HepG2 (cell line): ENCODE measurements at regions not wholly inside any gene's neighbourhood (a gene's known extent, or its start where the extent isn't known, plus 50 kb on each side); places are given as distances from the start of the nearest gene placed in this dataset.

ENCODE experiments used
- ATAC-seq: fragments of 200-7000 bp; cut with Tn5 transposase; 3 replicates; pipeline ENCODE4 v1.9.1; 2020; ENCODE audit warnings: mild to moderate bottlenecking, moderate library complexity
- BruUV-seq: library from RNA; stranded (reverse); fragments of 400-500 nt; replicated peaks from 2 replicates; lab custom pipeline; 2021; lab: Mats Ljungman, UMichigan
- CTCF ChIA-PET: fragments of 300-600 bp; formaldehyde crosslinking; extraction: SDS; loops from one replicate; lab custom pipeline; 2021; ENCODE audit warnings: low total read pairs, inconsistent platforms, low intra/inter-chr PET ratio; lab: Yijun Ruan, JAX
- POLR2A ChIA-PET: fragments of 350-600 bp; sonication (Branson Sonifier 250); formaldehyde crosslinking; loops from one replicate; lab custom pipeline; 2020; ENCODE audit warnings: antibody characterized with exemption, inconsistent platforms; lab: Yijun Ruan, JAX
- DNase-seq: peaks from one replicate; pipeline ENCODE4 v3.0.0-alpha.2; 2015; ENCODE audit warnings: low spot score
- FAIRE-seq: peaks from 3 replicates; lab custom pipeline; 2011; peaks lifted over from hg19 to GRCh38; lab: Jason Lieb, UNC
- H2AFZ ChIP-seq: one replicate; pipeline ENCODE4 v1.6.1; 2011; ENCODE audit warnings: low read length, inconsistent platforms
- H3K27ac ChIP-seq: fragments of 300-600 bp; 3 replicates; pipeline ENCODE4 v1.8.0; 2011; ENCODE audit warnings: mixed run types, mild to moderate bottlenecking, mixed read lengths, low read length, inconsistent platforms; ENCODE audit not compliant: insufficient read depth; ENCODE audit errors: extremely low read length
- H3K27me3 ChIP-seq, 2 experiments: fragments of 200-600 bp in 1 of 2; 2 replicates in 1 of 2; 3 replicates in 1 of 2; pipeline versions ENCODE4 v1.6.0 to v1.8.0; 2011; ENCODE audit warnings: low read length in 2 of 2, mild to moderate bottlenecking in 2 of 2, moderate library complexity in 2 of 2, inconsistent platforms in 1 of 2; ENCODE audit not compliant: insufficient read depth in 2 of 2, control insufficient read depth in 1 of 2
- H3K36me3 ChIP-seq, 2 experiments: fragments of 200-600 bp in 1 of 2; replicated peaks in 1 of 2; 2 replicates in 1 of 2; 3 replicates in 1 of 2; pipeline versions ENCODE4 v1.5.1 to v1.8.0; 2011; ENCODE audit warnings: low read length in 2 of 2, inconsistent platforms in 1 of 2; ENCODE audit not compliant: insufficient read depth in 2 of 2, control insufficient read depth in 1 of 2
- H3K4me1 ChIP-seq: 2 replicates; pipeline ENCODE4 v1.5.1; 2012; ENCODE audit warnings: low read length, inconsistent platforms; ENCODE audit not compliant: insufficient read depth
- H3K4me2 ChIP-seq: 2 replicates; pipeline ENCODE4 v1.6.0; 2011; ENCODE audit warnings: low read depth, low read length, inconsistent platforms
- H3K4me3 ChIP-seq, 3 experiments: fragments of 200-600 bp in 1 of 3; sonication (generic), shearing (Covaris generic) in 1 of 3; replicated peaks in 1 of 3; 2 replicates each; pipeline ENCODE4 v1.5.1; 2011 to 2016; ENCODE audit warnings: low read length in 3 of 3, inconsistent platforms in 2 of 3, low read depth in 2 of 3, mild to moderate bottlenecking in 2 of 3, control low read depth in 1 of 3, mixed read lengths in 1 of 3; ENCODE audit not compliant: insufficient read depth in 1 of 3
- H3K79me2 ChIP-seq: one replicate; pipeline ENCODE4 v1.6.1; 2011; ENCODE audit warnings: low read length, inconsistent platforms; ENCODE audit not compliant: insufficient read depth
- H3K9ac ChIP-seq: 2 replicates; pipeline ENCODE4 v1.6.0; 2011; ENCODE audit warnings: mild to moderate bottlenecking, low read depth, low read length, inconsistent platforms; ENCODE audit not compliant: insufficient read depth
- H3K9me3 ChIP-seq: 2 replicates; pipeline ENCODE4 v1.5.1; 2012; ENCODE audit warnings: mild to moderate bottlenecking, low read length
- H4K20me1 ChIP-seq: 2 replicates; pipeline ENCODE4 v1.6.0; 2011; ENCODE audit warnings: inconsistent platforms, mild to moderate bottlenecking, low read length, moderate library complexity; ENCODE audit not compliant: insufficient read depth
- CBX5 ChIP-seq: sonication (generic); formaldehyde crosslinking; IDR thresholded peaks from 2 replicates; pipeline ENCODE4 v1.4.0; 2020; ENCODE audit warnings: missing genetic modification reagents, borderline replicate concordance
- EZH2 ChIP-seq: conservative IDR thresholded peaks from 2 replicates; pipeline ENCODE4 v1.6.1; 2012; ENCODE audit warnings: mild to moderate bottlenecking, low read depth, low read length, moderate library complexity
- GRHL1 ChIP-seq: sonication (generic); formaldehyde crosslinking; conservative IDR thresholded peaks from 2 replicates; pipeline ENCODE4 v1.8.0; 2022; ENCODE audit warnings: missing genetic modification reagents
- KLF15 ChIP-seq: sonication (generic); formaldehyde crosslinking; IDR thresholded peaks from 2 replicates; pipeline ENCODE4 v1.8.1; 2023; ENCODE audit warnings: borderline replicate concordance, mild to moderate bottlenecking, inconsistent platforms, missing genetic modification reagents, mixed read lengths
- KLF9 ChIP-seq: IDR thresholded peaks from 2 replicates; pipeline ENCODE4 v1.6.1; 2016; ENCODE audit warnings: low read depth
- MAFF ChIP-seq: IDR thresholded peaks from 2 replicates; pipeline ENCODE4 v1.6.1; 2011; ENCODE audit warnings: low read depth, low read length, improper control_type of control experiment
- MEF2D ChIP-seq: sonication (generic); formaldehyde crosslinking; IDR thresholded peaks from 2 replicates; pipeline ENCODE4 v1.5.1; 2020; ENCODE audit warnings: mild to moderate bottlenecking, missing genetic modification reagents
- NCOA2 ChIP-seq: sonication (generic); formaldehyde crosslinking; IDR thresholded peaks from 2 replicates; pipeline ENCODE4 v1.8.0; 2022; ENCODE audit warnings: inconsistent platforms
- POLR2AphosphoS2 ChIP-seq: IDR thresholded peaks from 2 replicates; pipeline ENCODE4 v1.6.1; 2011; ENCODE audit warnings: low read depth, low read length, improper control_type of control experiment
- SNRNP70 ChIP-seq: fragments of 200-400 bp; formaldehyde crosslinking; IDR thresholded peaks from 2 replicates; pipeline ENCODE4 v1.6.1; 2017; ENCODE audit warnings: mild to moderate bottlenecking, low read depth, low read length, moderate library complexity
- SSRP1 ChIP-seq: IDR thresholded peaks from 2 replicates; pipeline ENCODE4 v1.6.1; 2016; ENCODE audit warnings: control low read depth
- USF2 ChIP-seq, 2 experiments: sonication (generic) in 1 of 2; formaldehyde crosslinking in 1 of 2; IDR thresholded peaks; 2 replicates each; pipeline versions ENCODE4 v1.5.1 to v1.6.1; 2011 to 2020; ENCODE audit warnings: borderline replicate concordance in 1 of 2, low read depth in 1 of 2, low read length in 1 of 2, mild to moderate bottlenecking in 1 of 2, missing genetic modification reagents in 1 of 2, moderate library complexity in 1 of 2
- ZNF333 ChIP-seq: sonication (generic); formaldehyde crosslinking; IDR thresholded peaks from 2 replicates; pipeline ENCODE4 v1.4.0; 2020; ENCODE audit warnings: mild to moderate bottlenecking, missing genetic modification reagents, borderline replicate concordance
- WGBS: methylation state at CpG from one replicate; pipeline ENCODE4 v1.1.6; 2017; ENCODE audit warnings: low lambda C conversion rate; 5-methylcytosine and 5-hydroxymethylcytosine counted together
- in situ Hi-C: cut with HindIII; loops from 2 replicates; pipeline ENCODE4 v1.10.0; 2017; ENCODE audit warnings: low pct_unique_long_range_greater_than_20kb; ENCODE audit not compliant: extremely low pct_ligation_motif_present
- intact Hi-C: fragments of 100-400 bp; cut with micrococcal nuclease; formaldehyde crosslinking; loops from one replicate; pipeline ENCODE4 v1.10.0; 2022; ENCODE audit not compliant: unreplicated experiment

- ChIA-PET POLR2A (no interaction called here), CTCF (no interaction called here)
- no peaks in the 10 kb centered on the region for H3K79me2 ChIP-seq
- in situ Hi-C loops = no loop called here
- H3K9me3 ChIP-seq = no peaks in the 10 kb centered on the region
- no peaks in the 10 kb centered on the region for H3K36me3 ChIP-seq
- no peak for DNase-seq
- 0% methylated on average over 1 of the region's 1 CpG for WGBS
- no peak overlapping the region for H3K27ac ChIP-seq
- no peak for ATAC-seq
- H3K4me3 ChIP-seq = no peak overlapping the region
- intact Hi-C loops = no loop called here
- TF ChIP-seq ZNF333 (no peak), KLF15 (CRISPR knock-in tag) (no peak), POLR2AphosphoS2 (no peak), KLF9 (CRISPR knock-in tag) (no peak), CBX5 (CRISPR knock-in tag) (no peak), MEF2D (CRISPR knock-in tag) (no peak), USF2 (IDR thresholded peaks at IDR 0.05; ENCODE audit: low read depth, low read length) (no peak), USF2 (CRISPR knock-in tag; IDR thresholded peaks at IDR 0.05; ENCODE audit: borderline replicate concordance) (no peak), MAFF (no peak), SNRNP70 (no peak), EZH2 (no peak), SSRP1 (CRISPR knock-in tag) (no peak), NCOA2 (CRISPR knock-in tag) (no peak), GRHL1 (CRISPR knock-in tag) (no peak)
- TF ChIP-seq, all 625 proteins: peak for 0
- Histone ChIP-seq H3K4me2 (no peak overlapping the region), H2AFZ (no peak overlapping the region), H3K9ac (no peak overlapping the region), H4K20me1 (no peaks in the 10 kb centered on the region), H3K4me1 (no peaks in the 10 kb centered on the region), H3K27me3 (no peaks in the 10 kb centered on the region)
- no peak for FAIRE-seq
- BruUV-seq = no TSS peak
These were observed 841.9 kb downstream of the PCDH18 start for GRCh38 chr4:136690360-136690759.
